OCI-LY3 (cell line): ENCODE measurements at regions not wholly inside any gene's neighbourhood (a gene's known extent, or its start where the extent isn't known, plus 50 kb on each side); places are given as distances from the start of the nearest gene placed in this dataset.

Experiments used
- H2AFZ ChIP-seq: fragments of 200-600, 300-600 bp; shearing (Covaris generic); 2 replicates; pipeline ENCODE4 v1.6.0; 2014; ENCODE audit warnings: antibody characterized with exemption, low read depth, low read length
- H3K27ac ChIP-seq: fragments of 200-600, 300-600 bp; sonication (generic); 2 replicates; pipeline ENCODE4 v1.5.1; 2014; ENCODE audit warnings: mild to moderate bottlenecking, low read length, moderate library complexity, mixed read lengths
- H3K27me3 ChIP-seq: fragments of 200-600, 300-600 bp; sonication (generic); 2 replicates; pipeline ENCODE4 v1.6.1; 2014; ENCODE audit warnings: low read depth, low read length, mixed read lengths
- H3K36me3 ChIP-seq: fragments of 200-600, 300-600 bp; sonication (generic); replicated peaks from 2 replicates; pipeline ENCODE3; 2014; ENCODE audit warnings: low read depth, low read length, mixed read lengths
- H3K4me1 ChIP-seq: fragments of 300-600, 200-600 bp; sonication (generic); 2 replicates; pipeline ENCODE4 v1.6.1; 2014; ENCODE audit warnings: low read length, mixed read lengths
- H3K4me2 ChIP-seq: fragments of 200-600, 300-600 bp; sonication (generic); 2 replicates; pipeline ENCODE4 v1.6.1; 2014; ENCODE audit warnings: low read length, mixed read lengths
- H3K4me3 ChIP-seq: fragments of 300-600, 200-600 bp; sonication (generic); 2 replicates; pipeline ENCODE4 v1.5.1; 2014; ENCODE audit warnings: antibody characterized with exemption, mild to moderate bottlenecking, low read length, moderate library complexity
- H3K79me2 ChIP-seq: fragments of 300-600, 200-600 bp; shearing (Covaris generic); 2 replicates; pipeline ENCODE4 v1.6.1; 2014; ENCODE audit warnings: mild to moderate bottlenecking, low read length, mixed read lengths
- H3K9ac ChIP-seq: fragments of 300-600, 200-600 bp; shearing (Covaris generic); 2 replicates; pipeline ENCODE4 v1.6.0; 2014; ENCODE audit warnings: mild to moderate bottlenecking, low read length, moderate library complexity
- H3K9me3 ChIP-seq: fragments of 200-600, 300-600 bp; shearing (Covaris generic); 2 replicates; pipeline ENCODE4 v1.6.1; 2014; ENCODE audit warnings: low read length, mixed read lengths; ENCODE audit not compliant: insufficient read depth
- H4K20me1 ChIP-seq: fragments of 200-600, 300-600 bp; sonication (generic); 2 replicates; pipeline ENCODE4 v1.6.1; 2016; ENCODE audit warnings: low read length, mixed read lengths; ENCODE audit not compliant: insufficient read depth
- EZH2phosphoT487 ChIP-seq: fragments of 200-600 bp; shearing (Covaris generic); IDR thresholded peaks from 2 replicates; pipeline ENCODE4 v1.6.1; 2018; ENCODE audit warnings: antibody characterized with exemption, mixed run types, low read depth
- TF ChIP-seq, protein P1 (sequence below): fragments of 200-600, 300-600 bp; sonication (generic); IDR thresholded peaks from 2 replicates; pipeline ENCODE4 v1.5.1; 2014; ENCODE audit warnings: antibody characterized with exemption, low read length, low read depth

- H3K79me2 ChIP-seq, result no peaks in the 10 kb centered on the region
- H3K9me3 ChIP-seq, result no peaks in the 10 kb centered on the region
- H3K36me3 ChIP-seq, result no peaks in the 10 kb centered on the region
- H3K4me2 ChIP-seq, result peak overlapping the region; percentile 46
- no peak overlapping the region for H3K27ac ChIP-seq
- no peaks in the 10 kb centered on the region for H4K20me1 ChIP-seq
- H3K4me1 ChIP-seq, result peaks cover 11% of the 10 kb centered on the region
- H3K9ac ChIP-seq, result no peak overlapping the region
- H2AFZ ChIP-seq, result peak overlapping the region; percentile 36; the same call in 1 of the 2 replicates
- peaks cover 8% of the 10 kb centered on the region; the same call in 1 of the 2 replicates for H3K27me3 ChIP-seq
- TF ChIP-seq EZH2phosphoT487, result no peak
- TF ChIP-seq, protein P1, sequence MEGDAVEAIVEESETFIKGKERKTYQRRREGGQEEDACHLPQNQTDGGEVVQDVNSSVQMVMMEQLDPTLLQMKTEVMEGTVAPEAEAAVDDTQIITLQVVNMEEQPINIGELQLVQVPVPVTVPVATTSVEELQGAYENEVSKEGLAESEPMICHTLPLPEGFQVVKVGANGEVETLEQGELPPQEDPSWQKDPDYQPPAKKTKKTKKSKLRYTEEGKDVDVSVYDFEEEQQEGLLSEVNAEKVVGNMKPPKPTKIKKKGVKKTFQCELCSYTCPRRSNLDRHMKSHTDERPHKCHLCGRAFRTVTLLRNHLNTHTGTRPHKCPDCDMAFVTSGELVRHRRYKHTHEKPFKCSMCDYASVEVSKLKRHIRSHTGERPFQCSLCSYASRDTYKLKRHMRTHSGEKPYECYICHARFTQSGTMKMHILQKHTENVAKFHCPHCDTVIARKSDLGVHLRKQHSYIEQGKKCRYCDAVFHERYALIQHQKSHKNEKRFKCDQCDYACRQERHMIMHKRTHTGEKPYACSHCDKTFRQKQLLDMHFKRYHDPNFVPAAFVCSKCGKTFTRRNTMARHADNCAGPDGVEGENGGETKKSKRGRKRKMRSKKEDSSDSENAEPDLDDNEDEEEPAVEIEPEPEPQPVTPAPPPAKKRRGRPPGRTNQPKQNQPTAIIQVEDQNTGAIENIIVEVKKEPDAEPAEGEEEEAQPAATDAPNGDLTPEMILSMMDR, result peak; percentile 12; the same call in 1 of the 2 replicates
- no peak overlapping the region; the same call in 1 of the 2 replicates for H3K4me3 ChIP-seq
Observed at GRCh38 chr22:48152164-48152775, 1389.8 kb downstream of the TBC1D22A start.

- H3K27ac ChIP-seq, result no peak overlapping the region
- peaks cover 11% of the 10 kb centered on the region; the same call in 1 of the 2 replicates for H3K27me3 ChIP-seq
- no peaks in the 10 kb centered on the region for H3K36me3 ChIP-seq
- peak overlapping the region; percentile 46 for H3K4me2 ChIP-seq
- H4K20me1 ChIP-seq, result no peaks in the 10 kb centered on the region
- H3K9ac ChIP-seq, result no peak overlapping the region
- no peak overlapping the region; the same call in 1 of the 2 replicates for H3K4me3 ChIP-seq
- H3K79me2 ChIP-seq, result no peaks in the 10 kb centered on the region
- peaks cover 11% of the 10 kb centered on the region for H3K4me1 ChIP-seq
- no peak overlapping the region for H2AFZ ChIP-seq
- H3K9me3 ChIP-seq, result no peaks in the 10 kb centered on the region
- TF ChIP-seq, protein P1, result no peak
- TF ChIP-seq EZH2phosphoT487, result no peak
Observed at GRCh38 chr22:48151641-48152040, 1389.2 kb downstream of the TBC1D22A start.

DNA sequence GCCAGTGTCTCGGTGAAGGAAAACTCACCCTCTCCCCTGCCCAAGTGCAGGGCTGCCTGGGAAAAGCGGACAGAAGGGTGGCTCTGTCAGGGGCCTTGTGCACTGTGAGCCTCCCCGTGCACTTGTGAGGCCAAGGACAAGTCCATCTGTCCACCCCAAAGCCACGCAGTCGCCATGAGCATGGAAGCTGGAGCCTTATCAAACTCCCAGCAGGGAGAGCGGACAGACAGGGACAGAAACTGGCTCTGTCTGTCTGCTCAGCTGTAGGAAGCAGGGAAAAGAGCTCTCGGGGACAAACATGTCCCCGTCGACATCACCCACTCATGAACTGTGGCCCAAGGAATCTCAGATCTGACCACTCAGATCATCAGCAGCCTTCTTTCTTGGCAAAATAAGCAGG, 1385.4 kb downstream of the TBC1D22A start:
- Histone ChIP-seq H2AFZ (no peak overlapping the region), H3K4me1 (peaks cover 17% of the 10 kb centered on the region), H3K36me3 (no peaks in the 10 kb centered on the region), H3K4me2 (no peak overlapping the region), H3K79me2 (no peaks in the 10 kb centered on the region), H4K20me1 (no peaks in the 10 kb centered on the region), H3K27ac (no peak overlapping the region), H3K9me3 (no peaks in the 10 kb centered on the region), H3K9ac (no peak overlapping the region), H3K4me3 (no peak overlapping the region), H3K27me3 (peaks cover 38% of the 10 kb centered on the region)
- TF ChIP-seq, protein P1, result no peak
- TF ChIP-seq EZH2phosphoT487, result no peak

DNA sequence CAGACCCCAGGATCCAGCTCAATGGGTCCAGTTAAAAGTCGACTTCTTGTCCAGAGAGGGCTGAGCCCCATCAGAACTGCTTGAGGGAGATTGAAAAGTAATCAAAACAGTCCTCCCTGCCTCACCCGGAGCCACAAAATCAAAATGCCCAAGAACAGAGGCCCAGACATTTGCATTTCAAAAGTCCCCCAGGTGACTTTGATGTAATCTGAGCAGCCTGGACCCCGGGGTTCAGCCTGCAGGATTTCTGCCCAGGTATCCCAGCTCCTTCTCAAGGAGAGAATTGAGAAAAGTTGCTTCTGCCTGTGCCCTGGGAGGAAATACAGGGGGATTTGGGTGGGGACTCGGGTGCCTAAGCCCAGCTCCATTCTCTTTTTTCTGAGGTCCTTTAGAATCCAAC, 1385.0 kb downstream of the TBC1D22A start:
- Histone ChIP-seq H3K9me3 (no peaks in the 10 kb centered on the region), H3K79me2 (no peaks in the 10 kb centered on the region), H3K4me1 (peaks cover 14% of the 10 kb centered on the region), H4K20me1 (no peaks in the 10 kb centered on the region), H3K4me2 (no peak overlapping the region), H3K9ac (no peak overlapping the region), H2AFZ (no peak overlapping the region), H3K27me3 (peaks cover 38% of the 10 kb centered on the region), H3K27ac (no peak overlapping the region), H3K4me3 (no peak overlapping the region), H3K36me3 (no peaks in the 10 kb centered on the region)
- no peak for TF ChIP-seq EZH2phosphoT487
- TF ChIP-seq, protein P1, result no peak
